ENCODE measurements at regions not wholly inside any gene's neighbourhood (a gene's known extent, or its start where the extent isn't known, plus 50 kb on each side); places are given as distances from the start of the nearest gene placed in this dataset.

DNA sequence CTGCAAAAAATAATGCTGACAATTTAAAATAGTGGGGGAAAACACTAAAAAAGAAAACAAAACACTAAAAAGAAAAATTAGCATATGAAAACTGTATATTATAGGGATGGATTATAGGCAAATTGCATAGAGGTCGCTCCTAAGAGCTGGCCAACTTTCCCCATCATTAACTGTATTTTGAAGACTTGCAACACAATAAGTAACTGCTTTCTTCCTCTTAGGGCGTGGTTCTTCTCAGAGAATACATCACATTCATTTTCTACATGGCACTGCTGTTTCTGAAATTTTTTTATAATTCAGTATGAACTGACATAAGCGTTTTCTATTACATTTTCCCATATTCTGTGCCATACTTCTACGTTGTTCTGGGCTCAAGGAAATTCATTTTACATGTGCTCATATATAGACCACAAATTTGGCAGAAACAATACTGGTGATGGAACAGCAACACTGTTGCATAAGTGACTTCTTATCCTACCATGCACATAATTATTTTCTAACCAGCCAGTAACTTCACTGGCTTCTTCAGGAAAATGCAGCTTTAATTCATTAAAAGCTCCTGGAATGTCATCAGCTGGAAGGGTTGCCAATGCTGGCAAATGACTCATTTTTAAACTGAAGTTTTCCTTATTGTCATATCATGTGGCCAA is 171.2 kb upstream of the DMAC1 start:
- 69 to 73% methylated on average over 4 of the region's 4 CpGs for WGBS, 2 donors
- H3K4me3 ChIP-seq (ENCODE audit: low read length in 2 of 2) = no peak overlapping the region
- no peaks in the 10 kb centered on the region for H3K36me3 ChIP-seq (ENCODE audit: control insufficient read depth in 1 of 2, insufficient read depth in 2 of 2, low read length in 1 of 2)
- intact Hi-C loops (cut with DNase I) = no loop called here
- ATAC-seq (ENCODE audit: low FRiP score) (no peak), DNase-seq (no peak)
- H3K9me3 ChIP-seq (ENCODE audit: control insufficient read depth, low read length) = no peaks in the 10 kb centered on the region
- no peaks in the 10 kb centered on the region for H3K4me1 ChIP-seq (ENCODE audit: control insufficient read depth in 1 of 2, insufficient read depth in 2 of 2, low read length in 2 of 2)
- H3K27ac ChIP-seq (ENCODE audit: low read depth in 1 of 2, low read length in 2 of 2) = no peak overlapping the region
- H3K27me3 ChIP-seq (ENCODE audit: control insufficient read depth in 1 of 2, insufficient read depth in 2 of 2, low read length in 1 of 2) = no peaks in the 10 kb centered on the region

DNA sequence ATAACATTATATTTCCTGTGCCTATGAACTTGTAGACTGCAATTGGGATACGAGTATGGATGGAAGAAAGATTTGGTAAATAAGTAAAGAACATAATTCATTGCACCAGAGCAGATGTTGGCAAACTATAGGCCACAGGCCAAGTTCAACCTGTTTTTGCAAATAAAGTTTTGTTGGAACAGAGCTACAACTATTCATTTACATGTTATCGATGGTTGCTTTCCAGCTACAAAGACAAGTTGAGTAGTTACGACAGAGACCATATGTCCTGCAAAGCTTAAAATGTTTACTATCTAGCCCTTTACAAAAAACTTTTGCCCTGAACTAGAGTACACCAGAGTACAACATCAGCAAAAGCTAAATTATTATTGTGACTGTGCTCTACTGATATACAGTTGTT is 169.1 kb upstream of the DMAC1 start:
- H3K4me3 ChIP-seq (ENCODE audit: low read length in 2 of 2) = no peak overlapping the region
- DNase-seq = no peak
- no peaks in the 10 kb centered on the region for H3K4me1 ChIP-seq (ENCODE audit: control insufficient read depth in 1 of 2, insufficient read depth in 2 of 2, low read length in 2 of 2)
- H3K9me3 ChIP-seq (ENCODE audit: control insufficient read depth, low read length) = no peaks in the 10 kb centered on the region
- ATAC-seq (ENCODE audit: low FRiP score) = no peak
- H3K36me3 ChIP-seq (ENCODE audit: control insufficient read depth in 1 of 2, insufficient read depth in 2 of 2, low read length in 1 of 2) = no peaks in the 10 kb centered on the region
- WGBS, 2 donors = 87 to 91% methylated on average over 3 of the region's 3 CpGs
- intact Hi-C loops (cut with DNase I) = no loop called here
- H3K27me3 ChIP-seq (ENCODE audit: control insufficient read depth in 1 of 2, insufficient read depth in 2 of 2, low read length in 1 of 2) = no peaks in the 10 kb centered on the region
- H3K27ac ChIP-seq (ENCODE audit: low read depth in 1 of 2, low read length in 2 of 2) = no peak overlapping the region

DNA sequence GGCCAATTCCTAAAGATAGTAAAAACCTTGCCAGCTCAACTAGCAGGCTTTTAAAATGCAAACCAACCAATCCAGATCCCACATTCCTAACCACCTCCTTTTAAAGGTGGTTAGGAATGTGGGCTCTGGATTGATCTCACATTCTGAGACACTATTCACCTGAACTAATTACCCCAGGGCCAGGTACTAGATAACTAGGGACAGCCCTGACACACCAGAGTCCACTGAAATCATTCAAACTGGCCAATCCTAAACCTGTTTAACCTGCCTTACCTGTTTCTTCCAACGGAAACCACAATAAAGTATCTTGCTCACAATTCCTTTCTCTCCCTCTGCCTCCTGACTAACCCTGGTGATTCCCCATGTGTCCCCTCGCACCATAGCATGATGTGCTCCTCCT is 168.3 kb upstream of the DMAC1 start:
- H3K27ac ChIP-seq (ENCODE audit: low read depth in 1 of 2, low read length in 2 of 2) = no peak overlapping the region
- no peaks in the 10 kb centered on the region for H3K9me3 ChIP-seq (ENCODE audit: control insufficient read depth, low read length)
- DNase-seq (no peak), ATAC-seq (ENCODE audit: low FRiP score) (no peak)
- intact Hi-C loops (cut with DNase I) = no loop called here
- 91 to 98% methylated on average over 2 of the region's 2 CpGs for WGBS, 2 donors
- no peaks in the 10 kb centered on the region for H3K4me1 ChIP-seq (ENCODE audit: control insufficient read depth in 1 of 2, insufficient read depth in 2 of 2, low read length in 2 of 2)
- H3K36me3 ChIP-seq (ENCODE audit: control insufficient read depth in 1 of 2, insufficient read depth in 2 of 2, low read length in 1 of 2) = no peaks in the 10 kb centered on the region
- H3K4me3 ChIP-seq (ENCODE audit: low read length in 2 of 2) = no peak overlapping the region
- no peaks in the 10 kb centered on the region for H3K27me3 ChIP-seq (ENCODE audit: control insufficient read depth in 1 of 2, insufficient read depth in 2 of 2, low read length in 1 of 2)

DNA sequence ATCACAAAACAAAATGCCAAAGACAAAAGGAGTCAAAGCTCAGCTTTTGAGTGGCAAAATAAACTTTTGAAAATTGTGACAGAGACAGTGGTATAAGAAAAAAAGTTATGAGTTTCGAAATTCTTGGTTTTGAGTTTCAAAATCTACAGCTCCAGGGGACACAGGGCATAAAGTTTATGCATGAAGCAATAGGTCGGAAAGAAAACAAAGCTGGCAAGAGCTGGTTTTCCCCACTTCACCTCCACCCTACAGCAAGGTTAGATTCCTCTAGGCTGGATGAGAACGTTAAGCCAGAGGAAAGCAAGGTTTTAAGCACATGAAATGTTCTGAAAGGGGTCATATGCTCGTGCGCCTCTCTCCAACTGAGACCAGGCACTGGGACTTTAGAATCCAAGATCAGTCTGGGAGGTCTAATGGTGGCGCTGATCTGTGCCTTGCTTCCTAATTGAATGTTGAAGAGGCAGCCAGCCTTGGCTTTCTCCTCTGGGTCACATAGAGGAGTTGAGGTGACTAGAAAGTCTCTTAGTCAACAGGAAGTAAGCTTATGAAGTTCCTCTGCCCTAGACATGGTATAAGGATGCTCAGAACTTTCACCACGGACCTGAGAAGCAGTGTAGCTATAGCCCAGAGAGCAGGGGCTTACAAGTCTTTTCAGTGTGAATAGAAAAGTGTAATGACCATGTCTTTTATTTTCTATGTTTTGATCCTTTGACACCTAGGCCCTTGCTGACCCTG is 167.7 kb upstream of the DMAC1 start:
- Histone ChIP-seq H3K27ac (ENCODE audit: low read depth in 1 of 2, low read length in 2 of 2) (no peak overlapping the region), H3K36me3 (ENCODE audit: control insufficient read depth in 1 of 2, insufficient read depth in 2 of 2, low read length in 1 of 2) (no peaks in the 10 kb centered on the region), H3K4me3 (ENCODE audit: low read length in 2 of 2) (no peak overlapping the region), H3K27me3 (ENCODE audit: control insufficient read depth in 1 of 2, insufficient read depth in 2 of 2, low read length in 1 of 2) (no peaks in the 10 kb centered on the region), H3K4me1 (ENCODE audit: control insufficient read depth in 1 of 2, insufficient read depth in 2 of 2, low read length in 2 of 2) (no peaks in the 10 kb centered on the region), H3K9me3 (ENCODE audit: control insufficient read depth, low read length) (no peaks in the 10 kb centered on the region)
- no peak for DNase-seq
- no peak for ATAC-seq (ENCODE audit: low FRiP score)
- 89 to 92% methylated on average over 7 of the region's 7 CpGs for WGBS, 2 donors
- intact Hi-C loops (cut with DNase I) = no loop called here

DNA sequence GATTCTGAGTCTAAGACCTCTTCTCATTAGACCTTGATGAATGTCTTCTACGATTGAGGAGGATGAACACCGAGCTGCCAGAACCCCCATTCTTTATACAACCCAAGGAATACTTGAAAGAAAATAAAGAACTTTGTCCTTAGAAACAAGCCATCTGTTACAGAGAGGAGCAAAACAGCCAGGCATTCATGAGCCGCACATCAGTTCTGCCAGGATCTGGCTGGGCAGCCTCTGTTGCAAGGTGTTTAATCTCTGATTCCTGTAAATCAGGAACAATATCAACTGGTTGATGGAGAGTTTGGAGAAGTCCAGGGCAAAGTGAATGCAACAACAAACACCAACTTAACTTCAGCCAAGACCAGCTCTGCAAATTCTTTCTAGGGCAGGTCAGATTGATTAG is 165.5 kb upstream of the DMAC1 start:
- Histone ChIP-seq H3K4me1 (ENCODE audit: control insufficient read depth in 1 of 2, insufficient read depth in 2 of 2, low read length in 2 of 2) (no peaks in the 10 kb centered on the region), H3K27me3 (ENCODE audit: control insufficient read depth in 1 of 2, insufficient read depth in 2 of 2, low read length in 1 of 2) (no peaks in the 10 kb centered on the region), H3K4me3 (ENCODE audit: low read length in 2 of 2) (no peak overlapping the region), H3K36me3 (ENCODE audit: control insufficient read depth in 1 of 2, insufficient read depth in 2 of 2, low read length in 1 of 2) (no peaks in the 10 kb centered on the region), H3K9me3 (ENCODE audit: control insufficient read depth, low read length) (no peaks in the 10 kb centered on the region), H3K27ac (ENCODE audit: low read depth in 1 of 2, low read length in 2 of 2) (no peak overlapping the region)
- DNase-seq (no peak), ATAC-seq (ENCODE audit: low FRiP score) (no peak)
- 93 to 94% methylated on average over 3 of the region's 3 CpGs for WGBS, 2 donors
- intact Hi-C loops (cut with DNase I) = no loop called here

DNA sequence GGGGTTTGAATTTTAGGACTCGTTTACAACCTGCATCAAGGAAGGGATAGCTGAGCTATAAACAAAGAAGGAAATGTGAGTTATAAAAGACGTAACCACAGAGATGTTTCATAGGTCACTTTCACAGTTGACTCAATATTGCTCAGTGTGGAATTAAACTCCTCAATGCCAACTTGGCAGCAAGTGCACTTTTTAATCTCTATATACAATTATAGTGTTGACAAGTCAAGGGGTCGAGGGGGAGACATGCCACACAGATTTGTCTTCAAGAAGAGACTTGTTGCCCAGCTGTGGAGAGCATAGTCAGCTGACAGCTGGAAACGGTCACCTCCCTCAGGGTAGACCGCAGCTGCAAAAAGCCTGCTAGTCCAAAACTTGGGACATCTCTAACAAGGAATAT is 163.4 kb upstream of the DMAC1 start:
- WGBS, 2 donors = 29 to 32% methylated on average over 5 of the region's 5 CpGs

DNA sequence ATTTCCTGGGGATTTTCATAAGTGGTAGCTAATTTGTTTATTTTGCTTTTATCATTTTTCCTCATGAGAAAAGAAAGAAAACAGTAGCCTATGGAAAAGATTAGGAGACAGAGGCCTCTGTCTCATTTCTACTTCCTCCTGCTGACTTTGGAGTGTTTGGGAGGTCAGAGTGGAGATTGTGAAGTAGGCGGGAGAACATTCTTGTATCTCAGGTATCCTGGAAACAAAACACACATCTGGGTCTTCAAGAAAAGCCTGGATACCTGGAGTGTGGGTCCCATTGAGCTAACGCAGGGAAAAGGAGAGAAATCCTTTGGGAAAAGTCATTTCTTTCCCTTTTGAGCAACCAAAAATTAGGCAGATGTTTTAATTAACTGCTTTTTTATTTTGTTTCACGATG is 161.5 kb upstream of the DMAC1 start:
- Histone ChIP-seq H3K27ac (ENCODE audit: low read depth in 1 of 2, low read length in 2 of 2) (no peak overlapping the region), H3K36me3 (ENCODE audit: control insufficient read depth in 1 of 2, insufficient read depth in 2 of 2, low read length in 1 of 2) (no peaks in the 10 kb centered on the region), H3K4me3 (ENCODE audit: low read length in 2 of 2) (no peak overlapping the region), H3K9me3 (ENCODE audit: control insufficient read depth, low read length) (no peaks in the 10 kb centered on the region), H3K27me3 (ENCODE audit: control insufficient read depth in 1 of 2, insufficient read depth in 2 of 2, low read length in 1 of 2) (no peaks in the 10 kb centered on the region), H3K4me1 (ENCODE audit: control insufficient read depth in 1 of 2, insufficient read depth in 2 of 2, low read length in 2 of 2) (no peaks in the 10 kb centered on the region)
- DNase-seq (no peak), ATAC-seq (ENCODE audit: low FRiP score) (no peak)
- intact Hi-C loops (cut with DNase I) = no loop called here
- 96 to 99% methylated on average over 3 of the region's 3 CpGs for WGBS, 2 donors

More for the DNA sequence above, 163.4 kb upstream of the DMAC1 start:
- no peaks in the 10 kb centered on the region for H3K36me3 ChIP-seq (ENCODE audit: control insufficient read depth in 1 of 2, insufficient read depth in 2 of 2, low read length in 1 of 2)
- no peak for ATAC-seq (ENCODE audit: low FRiP score)
- DNase-seq = no peak
- intact Hi-C loops (cut with DNase I) = no loop called here
- no peak overlapping the region for H3K27ac ChIP-seq (ENCODE audit: low read depth in 1 of 2, low read length in 2 of 2)
- H3K4me1 ChIP-seq (ENCODE audit: control insufficient read depth in 1 of 2, insufficient read depth in 2 of 2, low read length in 2 of 2) = no peaks in the 10 kb centered on the region
- H3K9me3 ChIP-seq (ENCODE audit: control insufficient read depth, low read length) = no peaks in the 10 kb centered on the region
- H3K4me3 ChIP-seq (ENCODE audit: low read length in 2 of 2) = no peak overlapping the region
- H3K27me3 ChIP-seq (ENCODE audit: control insufficient read depth in 1 of 2, insufficient read depth in 2 of 2, low read length in 1 of 2) = no peaks in the 10 kb centered on the region

DNA sequence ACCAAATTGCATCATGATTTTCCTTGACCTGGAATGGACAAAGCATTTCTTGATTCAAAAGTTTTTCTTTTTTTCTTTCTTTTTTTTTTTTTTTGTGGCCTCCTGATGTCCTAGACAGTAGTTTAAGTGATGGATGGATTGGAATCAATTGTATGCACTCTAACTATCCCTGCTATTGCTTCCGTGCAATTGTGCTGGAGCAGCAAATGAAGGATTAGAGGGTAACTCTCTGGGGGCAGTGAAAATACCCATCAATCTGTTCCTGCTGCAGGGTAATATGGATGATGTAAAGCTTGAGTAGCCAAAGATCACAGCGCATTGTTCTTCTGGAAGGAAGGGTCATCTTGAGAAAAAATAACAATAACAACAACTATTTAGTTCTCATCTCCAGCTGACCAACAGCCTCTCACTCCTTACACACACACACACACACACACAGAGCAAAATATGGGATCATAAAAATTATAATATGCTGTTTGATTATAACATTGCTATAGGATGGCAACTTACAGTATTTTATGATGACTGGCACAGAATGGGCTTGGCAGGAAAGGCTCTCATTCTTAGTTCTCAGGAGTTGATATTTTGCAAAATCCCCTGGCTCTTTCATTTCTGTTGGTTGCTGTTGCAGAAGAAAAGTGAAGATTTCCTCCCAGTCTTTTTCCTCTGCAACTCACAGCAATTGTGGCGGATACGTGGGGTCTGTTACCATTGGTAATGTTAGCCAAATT is 160.9 kb upstream of the DMAC1 start:
- ATAC-seq (ENCODE audit: low FRiP score) = no peak
- no peaks in the 10 kb centered on the region for H3K36me3 ChIP-seq (ENCODE audit: control insufficient read depth in 1 of 2, insufficient read depth in 2 of 2, low read length in 1 of 2)
- no peaks in the 10 kb centered on the region for H3K27me3 ChIP-seq (ENCODE audit: control insufficient read depth in 1 of 2, insufficient read depth in 2 of 2, low read length in 1 of 2)
- no peak for DNase-seq
- no peaks in the 10 kb centered on the region for H3K9me3 ChIP-seq (ENCODE audit: control insufficient read depth, low read length)
- H3K27ac ChIP-seq (ENCODE audit: low read depth in 1 of 2, low read length in 2 of 2) = no peak overlapping the region
- intact Hi-C loops (cut with DNase I) = no loop called here
- WGBS, 2 donors = 97 to 98% methylated on average over 4 of the region's 4 CpGs
- no peaks in the 10 kb centered on the region for H3K4me1 ChIP-seq (ENCODE audit: control insufficient read depth in 1 of 2, insufficient read depth in 2 of 2, low read length in 2 of 2)
- no peak overlapping the region for H3K4me3 ChIP-seq (ENCODE audit: low read length in 2 of 2)

DNA sequence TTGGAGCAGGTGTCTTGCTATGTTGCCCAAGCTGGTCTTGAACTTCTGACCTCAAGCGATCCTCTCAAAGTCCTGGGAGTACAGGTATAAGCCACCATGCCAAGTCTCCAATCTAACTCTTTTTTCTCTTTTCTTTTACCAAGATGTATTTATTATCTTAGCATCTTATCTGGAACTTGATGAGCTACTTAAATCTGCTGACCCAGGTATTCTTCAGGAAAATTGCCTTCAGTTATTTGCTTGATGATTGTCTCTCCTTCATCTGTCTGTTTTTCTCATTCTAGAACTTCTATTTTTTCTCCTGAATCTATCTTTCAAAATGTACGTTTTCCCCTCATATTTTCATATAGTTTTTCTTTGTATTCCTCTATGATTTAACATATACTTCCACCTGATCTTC is 158.2 kb upstream of the DMAC1 start:
- Histone ChIP-seq H3K9me3 (ENCODE audit: control insufficient read depth, low read length) (no peaks in the 10 kb centered on the region), H3K27me3 (ENCODE audit: control insufficient read depth in 1 of 2, insufficient read depth in 2 of 2, low read length in 1 of 2) (no peaks in the 10 kb centered on the region), H3K4me3 (ENCODE audit: low read length in 2 of 2) (no peak overlapping the region), H3K4me1 (ENCODE audit: control insufficient read depth in 1 of 2, insufficient read depth in 2 of 2, low read length in 2 of 2) (no peaks in the 10 kb centered on the region), H3K27ac (ENCODE audit: low read depth in 1 of 2, low read length in 2 of 2) (no peak overlapping the region), H3K36me3 (ENCODE audit: control insufficient read depth in 1 of 2, insufficient read depth in 2 of 2, low read length in 1 of 2) (no peaks in the 10 kb centered on the region)
- DNase-seq (no peak), ATAC-seq (ENCODE audit: low FRiP score) (no peak)
- intact Hi-C loops (cut with DNase I) = no loop called here
- 92% methylated on average over 2 of the region's 2 CpGs for WGBS, 2 donors
